ENCODE measurements at regions not wholly inside any gene's neighbourhood (a gene's known extent, or its start where the extent isn't known, plus 50 kb on each side); places are given as distances from the start of the nearest gene placed in this dataset.
A peak's percentile ranks its signal among the peaks of the same experiment; 100 is the strongest.

- H3T11ph ChIP-seq (ENCODE audit: low read length), result no peak overlapping the region
- H2AFZ ChIP-seq (ENCODE audit: low read length), result no peak overlapping the region
- Mint-ChIP-seq H3K4me1 (peaks cover 7 to 23% of the 10 kb centered on the region in 2 experiments), H3K9me3 (no peaks in the 10 kb centered on the region; a peak in 1 of 5 replicates), H3K36me3 (ENCODE audit: insufficient read depth in 1 of 3, low read depth in 3 of 3) (no peaks in the 10 kb centered on the region), H3K27me3 (ENCODE audit: low read depth) (peaks cover 92% of the 10 kb centered on the region), H3K27ac (0 out of 7 replicates have a peak overlapping the region, but pooled peaks of 1 of the 3 experiments have one; percentile 12), H3K4me3 (no peak overlapping the region)
- H3K56ac ChIP-seq (ENCODE audit: insufficient read length, low read depth, low read length), result no peak overlapping the region
- H3K9ac ChIP-seq (ENCODE audit: extremely low read depth, insufficient read length, low read length), result no peak overlapping the region
- no peak overlapping the region for H2BK15ac ChIP-seq (ENCODE audit: low read depth, low read length)
- H3K23ac ChIP-seq (ENCODE audit: insufficient read length, low read depth, low read length), result no peak overlapping the region
- no peak overlapping the region for H2AK5ac ChIP-seq (ENCODE audit: insufficient read length, low read length)
- no peak overlapping the region for H4K91ac ChIP-seq (ENCODE audit: insufficient read length, low read depth, low read length)
- H2BK5ac ChIP-seq (ENCODE audit: insufficient read length, low read length), result no peak overlapping the region
- DNase-seq, result no peak
- no peak overlapping the region for H3K27ac ChIP-seq (ENCODE audit: insufficient read length, low read depth, low read length)
- no peak overlapping the region for H4K5ac ChIP-seq (ENCODE audit: insufficient read length, low read depth, low read length)
- no peak overlapping the region for H3K4ac ChIP-seq (ENCODE audit: low read depth, low read length)
- H3K4me1 ChIP-seq (ENCODE audit: insufficient read depth, low read length), result no peaks in the 10 kb centered on the region
- no peaks in the 10 kb centered on the region for H3K9me3 ChIP-seq (ENCODE audit: control insufficient read depth, low read depth, low read length)
- H3K23me2 ChIP-seq (ENCODE audit: insufficient read length, low read depth, low read length, poor library complexity, severe bottlenecking), result no peaks in the 10 kb centered on the region
- no peak overlapping the region for H4K8ac ChIP-seq (replicated peaks; ENCODE audit: insufficient read length, low read depth, low read length)
- no peak overlapping the region for H2BK20ac ChIP-seq (ENCODE audit: low read depth, low read length, poor library complexity, severe bottlenecking)
- H2BK12ac ChIP-seq (ENCODE audit: insufficient read length, low read depth, low read length), result no peak overlapping the region
- no peaks in the 10 kb centered on the region for H4K20me1 ChIP-seq (ENCODE audit: control insufficient read depth, insufficient read depth, insufficient read length)
- H3K4me2 ChIP-seq (ENCODE audit: insufficient read depth, insufficient read length, low read length), result no peak overlapping the region
- peaks cover 4% of the 10 kb centered on the region; the same call in 1 of the 2 replicates for H3K27me3 ChIP-seq (ENCODE audit: insufficient read depth, low read length)
- no peak overlapping the region for H3K14ac ChIP-seq (ENCODE audit: insufficient read depth, low read length)
- no peak for TF ChIP-seq CTCF (conservative IDR thresholded peaks at IDR 0.05)
- H3K79me1 ChIP-seq (ENCODE audit: insufficient read depth, low read depth, low read length, poor library complexity, severe bottlenecking), result no peaks in the 10 kb centered on the region
- no peaks in the 10 kb centered on the region for H3K79me2 ChIP-seq (ENCODE audit: insufficient read depth, low read length)
- no CpG with 5 or more reads among the region's 10 CpGs for WGBS (ENCODE audit: extremely low coverage, insufficient read length, low lambda C conversion rate)
- no peak overlapping the region for H2BK120ac ChIP-seq (ENCODE audit: low read depth, low read length, poor library complexity, severe bottlenecking)
- H3K18ac ChIP-seq (ENCODE audit: insufficient read length, low read depth, low read length), result no peak overlapping the region
Observed at GRCh38 chr2:120568089-120568974, 167.3 kb upstream of the GLI2 start.

Data from H9 (cell line).